GM21381 (cell line): ENCODE measurements at regions not wholly inside any gene's neighbourhood (a gene's known extent, or its start where the extent isn't known, plus 50 kb on each side); places are given as distances from the start of the nearest gene placed in this dataset.

Experiments used
- ATAC-seq: cut with Tn5 transposase; IDR thresholded peaks from one replicate; pipeline ENCODE4 v1.9.1; 2021; ENCODE audit warnings: mild to moderate bottlenecking, moderate library complexity; ENCODE audit not compliant: unreplicated experiment

DNA sequence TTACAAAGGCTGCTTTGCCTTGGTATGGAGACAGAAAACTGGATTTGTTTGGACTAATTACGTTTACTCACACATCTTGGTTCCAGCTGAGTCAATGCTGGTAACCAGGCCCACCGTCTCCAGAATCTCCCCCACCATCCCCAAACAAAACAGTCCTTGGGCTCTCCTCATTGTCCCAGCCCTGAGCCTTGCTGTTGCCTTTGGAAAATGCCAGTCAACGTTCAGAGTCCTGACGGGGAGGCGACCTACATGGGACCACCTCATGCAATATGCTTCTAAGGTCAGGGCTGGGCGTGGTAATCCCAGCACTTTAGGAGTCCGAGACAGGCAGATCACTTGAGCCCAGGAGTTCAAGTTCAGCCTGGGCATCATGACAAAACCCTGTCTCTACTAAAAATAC, 85.2 kb upstream of the IQSEC1 start:
- ATAC-seq, result no peak

DNA sequence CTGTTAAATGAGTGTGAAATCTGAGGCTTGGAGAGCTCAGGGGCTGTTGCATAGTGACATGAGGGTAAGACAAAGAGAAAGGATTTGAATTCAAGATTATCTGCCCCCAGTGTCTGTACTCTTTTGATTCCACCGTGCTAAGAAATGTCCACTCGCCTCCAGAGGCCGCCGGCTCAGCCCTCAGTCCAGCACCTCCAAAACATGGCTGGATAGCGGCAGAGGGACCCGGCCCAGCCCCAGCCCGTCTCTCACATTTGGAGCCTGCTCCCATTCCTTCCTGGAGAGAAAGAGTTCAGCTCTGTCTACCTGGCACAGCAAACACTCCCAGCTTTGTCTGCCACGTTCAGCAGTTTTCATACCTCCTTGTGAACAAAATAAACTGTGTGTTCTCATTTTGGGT, 84.8 kb upstream of the IQSEC1 start:
- no peak for ATAC-seq

DNA sequence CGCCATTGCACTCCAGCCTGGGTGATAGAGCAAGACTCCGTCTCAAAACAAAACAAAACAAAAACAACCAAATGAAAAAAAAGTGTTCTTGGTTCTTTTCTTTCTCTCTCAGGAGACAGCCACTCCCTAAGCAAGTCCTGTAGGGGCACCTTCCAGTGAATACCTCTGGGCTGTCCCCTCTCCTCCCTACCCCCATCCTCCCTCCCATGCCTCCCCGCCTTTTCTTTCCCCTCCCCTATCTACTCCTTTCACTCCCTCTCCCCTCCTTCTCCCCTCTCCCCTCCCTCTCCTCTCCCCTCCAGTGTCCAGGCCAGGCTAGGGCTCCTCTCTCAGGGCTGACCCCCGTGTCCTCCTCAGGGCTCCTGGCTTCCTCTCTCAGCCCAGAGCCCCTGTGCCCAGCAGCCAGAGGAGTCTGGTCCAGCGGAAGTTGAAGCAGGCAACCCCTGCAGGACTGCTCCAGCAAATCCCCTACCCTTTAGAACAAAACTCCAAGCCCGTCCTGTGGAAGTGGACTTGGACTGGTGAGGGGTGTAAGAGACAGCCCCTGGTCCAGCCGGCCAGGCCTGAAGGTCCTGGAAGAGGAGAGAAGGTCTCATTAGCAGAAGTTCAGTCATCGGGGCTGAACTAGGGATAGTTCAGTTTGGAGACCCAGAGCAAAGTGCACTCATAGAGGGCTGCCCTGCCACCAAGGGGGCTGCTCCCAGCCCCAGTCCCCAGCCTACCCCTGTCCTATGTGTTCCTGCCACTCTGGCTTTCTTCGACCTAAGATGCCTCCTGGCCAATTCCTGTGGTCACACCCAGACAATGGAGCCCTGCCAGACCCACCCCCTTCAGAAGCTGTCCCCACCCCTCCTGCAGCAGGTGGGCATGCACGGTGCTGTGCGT, 79.8 kb upstream of the IQSEC1 start:
- no peak for ATAC-seq

DNA sequence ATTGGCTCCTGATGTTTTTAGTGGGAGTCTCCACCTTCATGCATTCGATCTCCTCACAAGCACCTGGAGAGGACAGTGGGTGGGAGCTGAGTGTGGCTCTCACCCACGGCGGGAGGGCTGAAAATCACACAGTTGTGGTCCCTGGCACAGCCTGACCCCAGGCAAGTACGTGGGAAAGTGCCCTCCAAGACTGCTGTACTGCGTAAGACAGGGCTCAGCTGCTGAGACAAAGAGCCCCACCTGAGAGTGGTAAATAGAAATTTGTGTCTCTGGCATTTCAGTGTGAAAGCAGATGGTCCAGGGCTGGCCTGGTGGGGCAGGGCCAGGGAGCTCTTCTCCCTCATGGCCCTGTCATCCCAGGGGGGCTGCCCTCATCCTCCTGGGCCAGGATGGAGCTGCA, 77.4 kb upstream of the IQSEC1 start:
- ATAC-seq, result no peak

DNA sequence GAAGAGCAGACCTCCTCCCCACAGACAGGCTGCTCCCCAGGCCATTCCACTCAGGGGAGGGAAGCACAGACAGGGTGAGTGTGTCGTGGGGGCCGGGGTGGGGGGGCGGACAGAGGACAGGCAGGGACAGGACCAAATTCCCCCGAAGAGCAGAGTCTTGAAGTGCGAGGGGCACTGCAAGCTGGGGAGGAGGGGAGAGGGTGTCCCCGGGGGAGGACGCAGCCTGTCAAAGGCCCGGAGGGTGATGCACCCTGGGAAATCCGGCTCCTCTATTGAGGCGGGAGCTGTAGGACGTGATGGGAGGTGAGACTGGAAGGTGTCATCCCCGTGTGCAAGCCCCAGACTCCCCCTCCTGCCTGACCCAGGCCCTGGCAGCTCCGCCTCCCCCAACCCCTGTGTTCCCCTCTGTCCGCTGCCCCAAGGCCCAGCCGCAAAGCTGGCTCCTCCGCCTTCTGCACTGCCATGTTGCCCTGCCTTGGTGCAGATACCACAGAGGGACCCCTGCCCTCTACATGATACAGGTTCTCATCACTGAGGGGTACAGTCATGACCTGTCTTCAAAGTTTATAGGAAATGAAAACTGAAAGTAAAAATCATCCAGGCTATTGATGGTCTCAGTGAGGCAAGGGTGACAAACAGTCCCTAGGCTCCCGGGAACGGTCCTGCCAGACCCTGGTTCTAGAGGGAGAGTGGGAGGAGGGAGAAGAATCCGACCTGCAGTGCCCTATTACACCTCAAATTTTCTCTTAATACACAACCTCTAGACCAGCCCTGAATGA, 76.3 kb upstream of the IQSEC1 start:
- no peak for ATAC-seq

DNA sequence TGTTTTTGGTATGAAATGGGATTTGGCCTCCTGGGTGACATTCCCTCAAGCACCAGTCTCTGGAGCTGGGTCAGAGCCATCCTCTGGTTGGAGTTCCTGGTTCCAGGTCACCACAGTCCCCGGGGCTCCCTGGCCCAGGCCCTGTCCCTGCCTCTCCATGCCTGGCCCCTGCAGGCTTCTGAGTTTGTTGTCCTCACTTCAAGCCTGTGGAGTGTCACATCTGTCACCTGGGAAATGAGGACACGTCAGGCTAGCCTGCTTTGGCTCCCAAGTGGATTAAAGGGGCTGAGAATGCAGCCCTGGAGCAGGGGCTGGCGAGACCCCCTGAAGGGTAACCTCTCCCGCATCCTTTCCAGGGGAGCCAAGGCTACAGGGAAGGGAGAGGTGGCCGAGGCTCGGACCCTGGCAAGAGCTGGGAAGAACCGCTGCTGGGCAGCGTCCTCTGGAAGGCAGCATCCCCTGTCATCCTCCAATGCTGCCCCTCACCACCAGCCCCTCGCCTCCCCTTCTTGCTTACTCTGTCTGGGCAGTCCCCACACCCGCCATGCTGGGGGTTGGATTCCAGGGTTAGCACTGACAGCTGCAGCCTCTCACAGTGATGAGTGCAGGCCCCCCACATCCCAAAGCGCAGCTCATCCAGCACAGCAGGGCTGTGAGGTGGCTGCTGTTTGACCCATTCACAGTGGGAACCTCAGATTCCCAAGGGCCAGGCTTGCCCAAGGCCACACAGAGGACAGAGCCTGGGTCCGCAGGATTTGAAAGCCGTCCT, 75.5 kb upstream of the IQSEC1 start:
- no peak for ATAC-seq

DNA sequence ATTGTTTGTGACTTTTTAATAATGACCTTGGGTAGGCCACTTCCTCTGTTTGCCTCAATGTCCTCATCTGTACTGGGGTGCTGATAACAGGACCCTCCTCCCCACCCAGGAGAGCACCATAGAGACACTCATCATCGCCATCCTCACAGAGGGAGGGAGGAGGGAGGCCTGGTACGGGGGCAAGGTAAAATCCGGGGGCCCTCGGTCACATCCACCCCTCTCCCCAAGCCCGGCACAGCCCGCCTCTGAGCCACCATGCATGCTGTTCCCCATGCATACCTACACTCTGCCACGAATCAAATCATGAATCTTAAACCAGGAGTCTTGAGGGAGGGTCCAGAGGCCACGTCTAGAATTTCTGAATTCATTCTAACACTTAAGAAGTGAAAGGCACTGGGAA, 74.9 kb upstream of the IQSEC1 start:
- no peak for ATAC-seq

DNA sequence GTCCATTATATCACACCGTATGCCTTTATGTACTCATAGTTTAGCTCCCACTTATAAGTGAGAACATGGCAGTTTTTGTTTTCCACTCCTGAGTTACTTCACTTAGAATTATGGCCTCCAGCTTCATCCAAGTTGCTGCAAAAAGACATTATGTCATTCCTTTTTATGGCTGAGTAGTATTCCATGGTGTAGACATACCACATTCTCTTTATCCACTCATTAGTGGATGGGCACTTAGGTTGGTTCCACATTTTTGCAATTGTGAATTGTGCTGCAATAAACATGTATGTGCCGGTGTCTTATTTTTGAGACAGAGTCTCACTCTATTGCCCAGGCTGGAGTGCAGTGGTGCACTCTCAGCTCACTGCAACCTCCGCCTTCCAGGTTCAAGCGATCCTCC, 74.1 kb upstream of the IQSEC1 start:
- ATAC-seq, result no peak

DNA sequence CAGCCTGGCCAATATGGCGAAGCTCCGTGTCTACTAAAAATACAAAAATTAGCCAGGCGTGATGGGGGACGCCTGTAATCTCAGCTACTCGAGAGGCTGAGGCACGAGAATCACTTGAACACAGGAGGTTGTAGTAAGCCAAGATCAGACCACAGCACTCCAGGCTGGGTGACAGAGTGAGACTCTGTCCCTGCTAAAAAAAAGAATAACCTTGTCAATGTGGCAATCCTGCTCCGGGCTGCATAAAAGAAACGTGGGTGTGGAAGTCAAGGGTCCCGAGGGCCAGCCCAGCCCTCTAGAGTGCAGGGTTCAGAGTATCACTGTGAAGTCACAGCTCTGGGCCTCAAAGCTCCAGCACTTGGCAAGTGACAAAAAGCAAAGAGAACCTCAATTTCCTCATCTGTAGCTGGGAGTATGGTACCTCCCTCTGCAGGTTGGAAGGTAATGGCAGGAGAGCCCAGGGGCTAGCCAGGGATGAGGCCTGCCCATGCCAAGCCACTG, 73.5 kb upstream of the IQSEC1 start:
- ATAC-seq, result no peak

DNA sequence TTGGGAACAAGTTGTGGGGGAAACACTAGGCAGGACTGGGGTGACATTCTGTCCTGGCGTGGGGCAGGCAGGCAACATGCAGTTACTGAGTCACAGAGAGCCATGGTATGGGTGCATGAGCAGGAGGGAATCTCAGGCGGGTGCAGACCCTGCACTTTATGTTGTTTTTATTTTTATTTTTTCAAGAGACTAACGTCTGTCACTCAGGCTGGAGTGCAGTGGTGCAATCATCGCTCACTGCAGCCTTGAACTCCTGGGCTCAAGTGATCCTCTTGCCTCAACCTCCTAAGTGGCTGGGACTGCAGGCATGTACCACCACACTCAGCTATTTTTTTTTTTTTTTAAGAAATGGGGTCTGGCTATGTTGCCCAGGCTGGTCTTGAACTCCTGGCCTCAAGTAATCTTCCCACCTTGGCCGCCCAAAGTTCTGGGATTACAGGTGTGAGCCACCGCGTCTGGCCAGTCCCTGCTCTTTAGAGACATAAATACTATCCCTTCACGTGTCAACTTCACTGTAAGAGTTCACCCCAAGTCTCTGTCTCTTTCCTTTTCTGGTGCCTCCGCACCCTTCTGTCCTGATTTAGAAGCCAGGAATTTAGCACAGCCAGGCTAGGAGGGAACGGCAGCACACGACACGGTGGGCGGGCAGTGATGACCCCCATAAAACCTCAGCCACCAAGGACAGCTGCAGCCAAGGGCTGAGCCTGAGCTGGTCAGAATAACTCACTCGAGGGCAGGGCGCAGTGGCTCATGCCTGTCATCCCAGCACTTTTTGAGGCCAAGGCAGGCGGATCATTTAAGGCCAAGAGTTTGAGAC, 72.8 kb upstream of the IQSEC1 start:
- no peak for ATAC-seq

DNA sequence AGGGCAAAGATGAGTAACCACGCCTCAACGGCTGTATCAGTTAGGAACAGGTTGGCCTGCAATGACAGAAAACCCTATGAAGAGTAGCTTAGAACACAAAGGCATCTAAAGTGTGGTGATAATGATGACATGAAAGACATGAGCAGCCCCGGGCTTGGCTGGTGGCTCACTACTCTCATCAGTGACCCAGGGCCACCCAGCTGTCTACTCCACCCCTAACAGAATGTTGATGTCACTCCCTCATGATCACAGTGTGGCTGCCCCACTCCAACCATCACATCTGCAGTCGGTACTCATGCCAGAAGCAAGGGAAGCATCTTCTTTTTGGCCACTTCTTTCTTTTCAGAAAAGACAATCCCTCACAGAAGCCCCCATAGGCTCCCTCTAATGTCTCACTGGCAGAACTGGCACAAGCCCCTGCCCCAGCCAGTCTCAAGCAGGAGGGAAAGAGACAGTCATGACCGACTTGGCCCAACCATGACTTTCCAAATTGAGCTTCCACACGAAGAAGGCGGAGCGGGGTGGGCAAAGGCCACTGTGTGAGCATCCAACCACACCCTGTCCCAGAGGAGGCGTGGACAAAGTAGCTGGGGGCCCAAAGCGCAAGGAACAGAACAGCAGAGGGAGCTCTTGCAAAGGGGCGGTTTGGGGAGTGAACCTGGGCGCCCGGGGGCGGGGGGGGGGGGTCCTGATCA, 72.0 kb upstream of the IQSEC1 start:
- no peak for ATAC-seq

DNA sequence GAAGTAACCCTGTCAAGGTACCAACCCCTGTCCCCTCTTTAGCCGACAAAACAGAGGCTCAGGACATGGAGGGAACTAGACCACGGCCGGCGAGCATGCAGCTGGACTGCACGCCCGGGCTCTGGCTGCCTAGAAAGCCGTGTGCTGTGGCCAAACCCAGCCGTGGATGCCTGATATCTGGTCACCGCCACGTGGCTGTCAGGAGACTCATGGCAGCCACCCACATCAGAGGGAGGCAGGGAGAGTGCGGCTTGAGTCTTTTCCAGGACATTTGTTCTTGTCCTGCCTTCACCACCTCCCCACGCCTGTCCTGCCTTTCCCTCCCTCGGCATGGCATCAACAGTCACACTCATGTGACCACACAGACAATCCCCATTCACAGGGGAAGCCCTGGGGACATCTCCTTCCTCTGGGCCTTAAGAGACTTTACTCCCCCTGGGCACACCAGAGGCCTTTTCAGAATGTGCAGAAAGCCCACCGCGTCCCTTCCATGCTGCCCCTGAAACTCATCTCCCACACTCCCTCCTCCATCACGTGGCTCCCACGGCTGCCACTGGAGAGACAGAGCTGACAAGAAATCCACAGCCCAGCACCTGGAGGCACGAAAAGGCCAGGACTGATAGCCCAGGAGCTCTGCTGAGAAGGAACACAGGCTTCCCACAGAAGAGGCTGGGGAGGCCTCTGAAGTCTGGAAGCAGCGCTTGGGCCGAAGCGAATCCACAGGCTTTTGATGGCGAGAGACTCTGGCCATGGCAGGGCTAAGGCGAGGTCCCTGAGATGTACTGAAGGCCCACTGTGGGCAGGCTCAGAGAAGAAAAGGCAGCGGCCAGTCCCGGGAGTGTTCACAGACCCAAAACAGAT, 71.2 kb upstream of the IQSEC1 start:
- no peak for ATAC-seq

DNA sequence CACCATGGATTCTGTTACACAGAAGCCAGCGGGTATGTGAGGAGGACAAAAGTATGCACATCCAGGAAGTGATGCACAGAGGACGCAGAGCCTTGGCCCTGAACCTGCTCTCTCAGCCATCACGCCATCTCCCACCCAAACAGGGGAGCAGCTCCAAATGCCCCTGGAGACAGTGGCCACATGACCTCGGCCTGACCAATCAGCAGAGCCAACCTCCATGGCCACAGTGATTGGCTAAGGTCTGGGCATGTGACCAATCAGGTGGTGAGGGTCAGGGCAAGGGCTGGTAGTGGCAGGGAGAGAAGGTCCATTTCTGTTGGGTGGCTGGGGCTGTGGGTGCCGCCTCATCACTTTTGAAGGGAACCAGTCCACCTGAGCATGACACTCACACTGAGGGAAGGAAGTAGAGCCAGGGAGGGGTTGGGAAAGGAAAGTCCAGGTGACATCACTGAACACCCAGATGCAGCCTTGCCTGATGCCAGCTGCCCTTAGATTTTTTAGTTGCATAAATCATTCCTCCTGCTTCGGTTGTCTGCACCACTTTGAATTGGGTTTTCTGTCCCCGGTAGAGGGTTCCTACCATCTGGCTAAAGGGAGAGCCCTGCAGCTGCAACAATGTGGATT, 70.3 kb upstream of the IQSEC1 start:
- no peak for ATAC-seq

DNA sequence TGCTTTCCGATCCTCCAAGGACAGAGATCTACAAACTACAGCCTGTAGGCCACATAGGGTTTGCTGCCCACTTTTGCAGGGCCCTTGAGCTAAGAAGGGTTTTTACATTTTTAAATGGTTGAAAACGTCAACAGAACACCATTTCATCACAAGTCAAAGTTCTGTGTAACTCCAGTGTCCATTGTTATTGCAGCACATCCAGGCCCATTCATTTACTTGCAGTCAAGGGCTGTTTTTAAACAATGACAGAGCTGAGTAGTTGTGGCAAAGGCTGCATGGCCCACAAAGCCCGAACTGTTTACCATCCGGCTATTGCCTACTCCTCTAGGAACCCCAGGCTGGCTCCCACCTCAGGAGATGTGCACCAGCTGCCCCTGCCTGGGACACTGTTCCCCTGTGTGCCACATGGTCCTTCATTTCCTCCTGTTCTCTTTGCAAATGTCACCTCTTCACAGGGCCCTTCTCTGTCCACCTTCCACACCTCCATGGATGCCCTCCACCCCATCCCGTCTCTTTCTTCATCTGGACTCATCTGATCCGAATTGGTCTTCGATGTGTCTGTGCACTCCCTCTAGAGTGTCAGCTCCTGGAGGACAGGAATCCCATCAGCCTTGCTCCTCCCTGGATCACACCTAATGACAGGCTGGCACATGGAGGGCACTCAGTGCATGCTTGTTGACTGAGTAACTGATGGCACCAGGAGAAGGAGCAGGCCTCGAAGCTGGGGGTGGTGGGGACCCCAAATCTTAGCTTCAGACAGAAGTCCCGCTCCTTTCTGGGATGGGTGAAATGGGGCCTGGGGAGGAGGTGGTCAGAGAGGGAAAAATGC, 69.5 kb upstream of the IQSEC1 start:
- ATAC-seq, result no peak

DNA sequence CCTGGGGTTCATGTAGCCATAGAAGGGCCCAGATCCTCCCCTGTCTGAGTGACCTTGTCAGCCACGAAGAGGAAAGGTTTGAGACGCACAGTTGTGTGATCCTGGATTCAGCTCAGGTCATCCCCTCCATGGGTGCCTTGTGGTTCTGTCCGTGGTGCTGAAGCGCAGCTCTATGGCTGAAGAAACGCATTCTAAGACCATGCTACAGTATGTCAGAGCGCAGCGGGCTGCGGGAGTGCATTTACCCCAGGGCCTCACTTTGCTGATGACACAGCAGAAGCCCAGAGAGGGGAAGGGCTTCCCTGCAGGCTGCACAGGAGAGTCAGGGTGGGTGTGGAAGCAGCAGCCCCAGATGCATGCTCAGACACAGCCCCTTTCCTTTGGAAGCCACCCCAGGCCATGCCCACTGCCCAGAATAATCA, 68.8 kb upstream of the IQSEC1 start:
- no peak for ATAC-seq

DNA sequence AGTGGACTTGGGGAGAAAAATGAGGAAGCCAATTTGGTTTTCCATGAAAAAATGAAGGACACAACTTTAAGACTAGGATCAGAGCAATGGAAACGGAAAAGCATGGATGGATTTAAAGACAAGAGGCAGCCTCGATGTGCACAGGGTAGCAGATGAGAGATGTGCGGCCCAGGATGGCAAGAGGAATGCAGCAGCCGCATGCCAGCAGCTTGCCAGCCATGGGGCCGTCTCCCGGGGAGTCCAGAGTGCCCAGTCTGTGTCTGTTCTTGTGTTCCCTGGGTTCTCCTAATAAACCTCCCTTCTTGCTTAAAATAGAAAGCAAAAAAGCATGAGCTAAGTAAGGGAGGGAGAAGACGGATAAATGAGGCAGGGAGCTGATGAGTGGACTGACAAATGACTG, 68.0 kb upstream of the IQSEC1 start:
- no peak for ATAC-seq

DNA sequence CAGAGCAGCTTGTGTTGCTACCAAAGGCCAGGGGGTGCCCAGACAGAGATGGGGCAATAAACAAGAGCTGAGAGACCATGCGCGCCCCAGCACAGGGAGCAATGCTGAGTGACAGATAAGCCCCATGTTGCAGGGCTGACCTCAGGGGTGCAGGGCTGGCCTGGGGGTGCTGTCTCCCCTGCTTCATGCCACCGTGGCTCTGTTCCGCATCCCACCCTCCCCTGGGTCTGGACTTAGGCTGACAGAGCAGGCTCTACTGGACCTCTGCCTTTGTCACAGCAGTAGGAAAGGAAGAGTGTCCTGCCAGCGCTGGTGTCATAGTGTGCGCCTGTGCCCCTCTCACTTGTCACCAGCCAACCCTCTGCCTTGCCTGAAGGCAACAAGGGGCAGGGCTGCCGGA, 67.4 kb upstream of the IQSEC1 start:
- no peak for ATAC-seq
